Central memory CD4-positive, alpha-beta T cell (primary cell): ENCODE measurements at regions not wholly inside any gene's neighbourhood (a gene's known extent, or its start where the extent isn't known, plus 50 kb on each side); places are given as distances from the start of the nearest gene placed in this dataset.

Experiments used
- DNase-seq: peaks from one replicate; pipeline ENCODE4 v3.0.0; 2022

GRCh38 chr18:45274026-45274425 lies 341.2 kb upstream of the SLC14A2 start:
- DNase-seq = no peak

GRCh38 chr18:45275367-45276113 lies 339.7 kb upstream of the SLC14A2 start:
- no peak for DNase-seq

GRCh38 chr18:45276878-45277277 lies 338.4 kb upstream of the SLC14A2 start:
- DNase-seq = no peak

- DNase-seq = no peak
Observed at GRCh38 chr18:45277908-45278307, 337.4 kb upstream of the SLC14A2 start.

- DNase-seq = no peak
Observed at GRCh38 chr18:45280481-45281276, 334.6 kb upstream of the SLC14A2 start.

- DNase-seq = no peak
Observed at GRCh38 chr18:45282101-45282812, 333.0 kb upstream of the SLC14A2 start.

- DNase-seq = no peak
Observed at GRCh38 chr18:45284174-45284573, 331.1 kb upstream of the SLC14A2 start.

- DNase-seq = no peak
Observed at GRCh38 chr18:45284851-45285250, 330.4 kb upstream of the SLC14A2 start.

- no peak for DNase-seq
Observed at GRCh38 chr18:45285251-45285650, 330.0 kb upstream of the SLC14A2 start.

GRCh38 chr18:45286431-45286830 lies 328.8 kb upstream of the SLC14A2 start:
- DNase-seq = no peak

- DNase-seq = no peak
Observed at GRCh38 chr18:45287531-45287930, 327.7 kb upstream of the SLC14A2 start.

GRCh38 chr18:45290364-45290763 lies 324.9 kb upstream of the SLC14A2 start:
- no peak for DNase-seq

- DNase-seq = no peak
Observed at GRCh38 chr18:45291621-45292615, 323.4 kb upstream of the SLC14A2 start.

- DNase-seq = no peak
Observed at GRCh38 chr18:45295388-45295787, 319.9 kb upstream of the SLC14A2 start.

GRCh38 chr18:45298986-45299385 lies 316.3 kb upstream of the SLC14A2 start:
- DNase-seq = no peak

GRCh38 chr18:45303026-45303425 lies 312.2 kb upstream of the SLC14A2 start:
- no peak for DNase-seq

GRCh38 chr18:45304558-45304957 lies 310.7 kb upstream of the SLC14A2 start:
- no peak for DNase-seq

GRCh38 chr18:45312555-45313126 lies 302.6 kb upstream of the SLC14A2 start:
- no peak for DNase-seq

GRCh38 chr18:45316127-45316526 lies 299.1 kb upstream of the SLC14A2 start:
- no peak for DNase-seq

- no peak for DNase-seq
Observed at GRCh38 chr18:45317948-45318640, 297.2 kb upstream of the SLC14A2 start.

- DNase-seq = no peak
Observed at GRCh38 chr18:45320724-45321123, 294.6 kb upstream of the SLC14A2 start.
